ENCODE measurements at regions not wholly inside any gene's neighbourhood (a gene's known extent, or its start where the extent isn't known, plus 50 kb on each side); places are given as distances from the start of the nearest gene placed in this dataset.

- H3K56ac ChIP-seq (replicated peaks; ENCODE audit: insufficient read length, low read depth, low read length), result no peak overlapping the region
- H2BK120ac ChIP-seq (replicated peaks; ENCODE audit: low read depth, low read length), result no peak overlapping the region
- H3K79me1 ChIP-seq (ENCODE audit: low read depth, low read length), result no peaks in the 10 kb centered on the region
- H4K91ac ChIP-seq (replicated peaks; ENCODE audit: insufficient read length, low read length), result no peak overlapping the region
- no peak overlapping the region for H3K4me3 ChIP-seq (ENCODE audit: extremely low read depth in 1 of 4, insufficient read depth in 2 of 4, low read depth in 3 of 4, low read length in 4 of 4)
- 100% methylated on average over 3 of the region's 3 CpGs; no CpG with 5 or more reads in 1 of the 2 experiments for WGBS, 2 experiments (ENCODE audit: extremely low coverage in 1 of 2, insufficient coverage in 1 of 2, insufficient read length in 1 of 2, insufficient replicate concordance in 2 of 2, low coverage in 1 of 2, low lambda C conversion rate in 2 of 2, missing lambda C conversion rate in 1 of 2)
- peaks cover 0 to 3% (median 0%) of the 10 kb centered on the region in 4 experiments; a peak in 2 of 7 replicates for H3K4me1 ChIP-seq (replicated peaks in 1 of 4; ENCODE audit: control insufficient read depth in 3 of 4, insufficient read depth in 4 of 4, low read length in 3 of 4)
- H4K20me1 ChIP-seq (replicated peaks in 1 of 2; ENCODE audit: control insufficient read depth in 1 of 2, insufficient read depth in 2 of 2, low read length in 2 of 2), result no peaks in the 10 kb centered on the region
- no peak overlapping the region for H3K18ac ChIP-seq (ENCODE audit: extremely low read depth, low read length)
- ChIA-PET POLR2A (ENCODE audit: partially characterized antibody) (no interaction called here), CTCF (ENCODE audit: partially characterized antibody) (interaction anchor here (0.9 to 2.3 kb wide), 10 partner anchors 9 to 236 kb away, joined by 3 to 19 read pairs (median 5); no protein-coding TSS in a partner anchor)
- no peak overlapping the region for H2AFZ ChIP-seq (ENCODE audit: low read length)
- no peak overlapping the region for H4K5ac ChIP-seq (ENCODE audit: insufficient read length, low read depth, low read length)
- no peak overlapping the region for H3K9ac ChIP-seq (replicated peaks in 1 of 4; ENCODE audit: extremely low read depth in 1 of 4, low read depth in 3 of 4, low read length in 3 of 4)
- H3K4me2 ChIP-seq (ENCODE audit: insufficient read depth in 1 of 2, low read depth in 2 of 2, low read length in 2 of 2), result no peak overlapping the region
- no peak overlapping the region for H3K23ac ChIP-seq (ENCODE audit: insufficient read length)
- FAIRE-seq (no peak), DNase-seq (ENCODE audit: low read depth in 1 of 2, low spot score in 2 of 2) (no peak)
- H3K27me3 ChIP-seq (replicated peaks in 1 of 4; ENCODE audit: control insufficient read depth in 3 of 4, extremely low read depth in 1 of 4, insufficient read depth in 3 of 4, low read length in 3 of 4), result no peaks in the 10 kb centered on the region
- H2BK15ac ChIP-seq (ENCODE audit: low read length), result no peak overlapping the region
- H3K23me2 ChIP-seq (ENCODE audit: low read depth, low read length), result no peaks in the 10 kb centered on the region
- H2BK12ac ChIP-seq (ENCODE audit: low read depth, low read length), result no peak overlapping the region
- no peak overlapping the region for H2BK5ac ChIP-seq (ENCODE audit: low read depth, low read length)
- H3K9me3 ChIP-seq (ENCODE audit: insufficient read depth in 2 of 2, low read depth in 1 of 2, low read length in 1 of 2), result no peaks in the 10 kb centered on the region
- no peak overlapping the region for H2BK20ac ChIP-seq (ENCODE audit: low read length)
- no peaks in the 10 kb centered on the region for H3K79me2 ChIP-seq (ENCODE audit: control insufficient read depth in 1 of 2, insufficient read depth in 2 of 2, low read length in 2 of 2)
- no peak overlapping the region for H3K4ac ChIP-seq (replicated peaks; ENCODE audit: insufficient read length, low read depth, low read length)
- no peak overlapping the region for H4K8ac ChIP-seq (ENCODE audit: extremely low read depth, insufficient read depth, low read length)
- H3K36me3 ChIP-seq (ENCODE audit: control insufficient read depth in 2 of 4, insufficient read depth in 4 of 4, low read length in 3 of 4), result no peaks in the 10 kb centered on the region
- H3K27ac ChIP-seq (ENCODE audit: low read depth, low read length), result no peak overlapping the region
- H2AK5ac ChIP-seq (ENCODE audit: low read depth, low read length), result no peak overlapping the region
- no peak overlapping the region for H3K14ac ChIP-seq (ENCODE audit: insufficient read length)
- TF ChIP-seq TCF12 (IDR thresholded peaks at IDR 0.05; ENCODE audit: low read depth, low read length), result no peak
- TF ChIP-seq CHD2 (IDR thresholded peaks at IDR 0.05; ENCODE audit: low read length), result no peak
- TF ChIP-seq BCL11A (IDR thresholded peaks at IDR 0.05; ENCODE audit: low read depth in 2 of 2, low read length in 2 of 2), result no peak
- no peak for TF ChIP-seq CEBPB (IDR thresholded peaks at IDR 0.05; ENCODE audit: low read depth, low read length)
- TF ChIP-seq POU5F1 (IDR thresholded peaks at IDR 0.05; ENCODE audit: low read depth, low read length), result no peak
- no peak for TF ChIP-seq SP2 (IDR thresholded peaks at IDR 0.05; ENCODE audit: low read length)
- TF ChIP-seq TEAD4 (IDR thresholded peaks at IDR 0.05; ENCODE audit: low read depth, low read length), result no peak
- TF ChIP-seq BACH1 (IDR thresholded peaks at IDR 0.05; ENCODE audit: low read length), result no peak
- no peak for TF ChIP-seq JUND (IDR thresholded peaks at IDR 0.05; ENCODE audit: low read length)
- TF ChIP-seq CTBP2 (IDR thresholded peaks at IDR 0.05; ENCODE audit: borderline replicate concordance, insufficient read depth, insufficient read length, low read length), result no peak
- no peak for TF ChIP-seq HDAC6 (IDR thresholded peaks at IDR 0.05; ENCODE audit: low read depth, low read length)
- TF ChIP-seq CBX8 (IDR thresholded peaks at IDR 0.05; ENCODE audit: borderline replicate concordance, low read depth, low read length), result no peak
These were observed 121.4 kb upstream of the TAB2 start for GRCh38 chr6:149196091-149196490.

Measured in H1 (cell line).